Osteocyte (in vitro differentiated cells): ENCODE measurements at regions not wholly inside any gene's neighbourhood (a gene's known extent, or its start where the extent isn't known, plus 50 kb on each side); places are given as distances from the start of the nearest gene placed in this dataset.

Source experiments
- DNase-seq: peaks from one replicate; pipeline ENCODE4 v3.0.0; 2021; ENCODE audit warnings: mixed read lengths; ENCODE audit not compliant: unreplicated experiment; ENCODE audit errors: extremely low spot score
- H3K27ac Mint-ChIP-seq: one replicate; pipeline ENCODE4 v1.8.0; 2021; ENCODE audit warnings: mild to moderate bottlenecking, mixed read lengths; ENCODE audit not compliant: unreplicated experiment
- H3K27me3 Mint-ChIP-seq: one replicate; pipeline ENCODE4 v1.8.0; 2021; ENCODE audit warnings: mixed read lengths; ENCODE audit not compliant: unreplicated experiment
- H3K36me3 Mint-ChIP-seq: one replicate; pipeline ENCODE4 v1.8.0; 2021; ENCODE audit warnings: mixed read lengths; ENCODE audit not compliant: unreplicated experiment
- H3K4me1 Mint-ChIP-seq: one replicate; pipeline ENCODE4 v1.8.0; 2021; ENCODE audit warnings: mixed read lengths; ENCODE audit not compliant: unreplicated experiment
- H3K4me3 Mint-ChIP-seq: one replicate; pipeline ENCODE4 v1.8.0; 2021; ENCODE audit warnings: mild to moderate bottlenecking, moderate library complexity, mixed read lengths; ENCODE audit not compliant: unreplicated experiment
- H3K9me3 Mint-ChIP-seq: one replicate; pipeline ENCODE4 v1.8.0; 2021; ENCODE audit warnings: mixed read lengths; ENCODE audit not compliant: unreplicated experiment
- TF ChIP-seq, protein P1 (sequence below): fragments of 200-600 bp; sonication (generic); IDR thresholded peaks from 2 replicates; pipeline ENCODE4 v1.5.0; 2021; ENCODE audit warnings: antibody characterized with exemption, mild to moderate bottlenecking, moderate library complexity

DNA sequence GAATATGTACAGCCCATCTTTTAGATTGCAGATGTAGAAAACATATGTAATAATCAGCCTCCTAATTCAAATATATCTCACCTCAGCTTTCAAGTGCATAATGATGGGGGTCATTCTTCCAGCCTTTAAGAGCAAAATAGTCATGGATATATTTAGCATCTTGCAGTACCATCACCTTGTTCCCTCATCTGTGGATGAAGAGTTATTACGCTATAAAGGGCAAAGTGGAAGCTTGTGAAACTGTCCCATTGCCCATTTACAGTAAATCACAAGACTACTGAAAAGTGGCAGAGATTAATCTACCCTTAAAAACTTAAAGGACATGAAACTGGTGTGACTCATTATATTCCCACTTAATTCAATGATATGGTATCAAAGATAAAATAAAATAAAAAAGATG is 979.7 kb upstream of the HS3ST1 start:
- Mint-ChIP-seq H3K27me3 (no peaks in the 10 kb centered on the region), H3K36me3 (no peaks in the 10 kb centered on the region), H3K9me3 (peaks cover 24% of the 10 kb centered on the region), H3K27ac (no peak overlapping the region), H3K4me3 (no peak overlapping the region), H3K4me1 (no peaks in the 10 kb centered on the region)
- no peak for DNase-seq
- TF ChIP-seq, protein P1, sequence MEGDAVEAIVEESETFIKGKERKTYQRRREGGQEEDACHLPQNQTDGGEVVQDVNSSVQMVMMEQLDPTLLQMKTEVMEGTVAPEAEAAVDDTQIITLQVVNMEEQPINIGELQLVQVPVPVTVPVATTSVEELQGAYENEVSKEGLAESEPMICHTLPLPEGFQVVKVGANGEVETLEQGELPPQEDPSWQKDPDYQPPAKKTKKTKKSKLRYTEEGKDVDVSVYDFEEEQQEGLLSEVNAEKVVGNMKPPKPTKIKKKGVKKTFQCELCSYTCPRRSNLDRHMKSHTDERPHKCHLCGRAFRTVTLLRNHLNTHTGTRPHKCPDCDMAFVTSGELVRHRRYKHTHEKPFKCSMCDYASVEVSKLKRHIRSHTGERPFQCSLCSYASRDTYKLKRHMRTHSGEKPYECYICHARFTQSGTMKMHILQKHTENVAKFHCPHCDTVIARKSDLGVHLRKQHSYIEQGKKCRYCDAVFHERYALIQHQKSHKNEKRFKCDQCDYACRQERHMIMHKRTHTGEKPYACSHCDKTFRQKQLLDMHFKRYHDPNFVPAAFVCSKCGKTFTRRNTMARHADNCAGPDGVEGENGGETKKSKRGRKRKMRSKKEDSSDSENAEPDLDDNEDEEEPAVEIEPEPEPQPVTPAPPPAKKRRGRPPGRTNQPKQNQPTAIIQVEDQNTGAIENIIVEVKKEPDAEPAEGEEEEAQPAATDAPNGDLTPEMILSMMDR = no peak

DNA sequence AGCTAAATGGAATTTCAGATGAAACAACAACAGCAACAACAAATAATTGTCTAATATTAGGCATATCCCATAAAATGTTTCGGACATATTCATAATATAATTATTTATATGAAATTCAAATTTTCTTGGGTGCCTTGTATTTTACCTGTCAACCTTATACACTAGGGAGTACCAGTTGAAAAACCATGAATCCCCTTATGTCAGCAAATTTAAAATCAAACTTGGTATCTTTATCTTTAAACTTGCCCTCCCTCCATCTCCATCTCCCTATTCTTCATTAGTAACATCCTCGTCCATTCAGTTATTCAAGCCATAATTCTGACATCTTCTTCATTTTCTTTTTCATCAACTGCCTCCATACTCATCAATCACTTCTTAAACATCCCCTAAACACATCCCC is 974.5 kb upstream of the HS3ST1 start:
- no peaks in the 10 kb centered on the region for H3K27me3 Mint-ChIP-seq
- TF ChIP-seq, protein P1 = no peak
- no peaks in the 10 kb centered on the region for H3K4me1 Mint-ChIP-seq
- H3K36me3 Mint-ChIP-seq = no peaks in the 10 kb centered on the region
- DNase-seq = no peak
- no peak overlapping the region for H3K4me3 Mint-ChIP-seq
- H3K9me3 Mint-ChIP-seq = peaks cover 26% of the 10 kb centered on the region
- no peak overlapping the region for H3K27ac Mint-ChIP-seq

DNA sequence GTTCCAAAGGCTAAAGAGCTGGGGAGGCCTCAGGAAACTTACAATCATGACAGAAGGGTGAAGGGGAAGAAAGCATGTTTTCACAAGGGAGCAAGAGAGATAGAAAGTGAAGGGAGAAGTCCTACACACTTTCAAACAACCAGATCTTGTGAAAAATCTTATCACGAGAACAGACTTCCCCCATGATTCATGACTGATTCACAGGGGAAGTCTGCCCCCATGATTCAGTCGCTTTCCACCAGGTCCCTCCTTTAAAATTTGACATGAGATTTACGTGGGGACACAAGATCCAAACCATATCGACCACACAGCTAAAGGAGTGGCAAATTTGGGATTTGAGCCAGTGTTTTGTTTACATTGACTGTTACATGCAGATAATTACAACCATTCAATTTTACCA is 971.1 kb upstream of the HS3ST1 start:
- H3K36me3 Mint-ChIP-seq = no peaks in the 10 kb centered on the region
- no peak overlapping the region for H3K27ac Mint-ChIP-seq
- no peaks in the 10 kb centered on the region for H3K4me1 Mint-ChIP-seq
- no peak overlapping the region for H3K4me3 Mint-ChIP-seq
- TF ChIP-seq, protein P1 = no peak
- no peaks in the 10 kb centered on the region for H3K27me3 Mint-ChIP-seq
- DNase-seq = no peak
- H3K9me3 Mint-ChIP-seq = peaks cover 24% of the 10 kb centered on the region

DNA sequence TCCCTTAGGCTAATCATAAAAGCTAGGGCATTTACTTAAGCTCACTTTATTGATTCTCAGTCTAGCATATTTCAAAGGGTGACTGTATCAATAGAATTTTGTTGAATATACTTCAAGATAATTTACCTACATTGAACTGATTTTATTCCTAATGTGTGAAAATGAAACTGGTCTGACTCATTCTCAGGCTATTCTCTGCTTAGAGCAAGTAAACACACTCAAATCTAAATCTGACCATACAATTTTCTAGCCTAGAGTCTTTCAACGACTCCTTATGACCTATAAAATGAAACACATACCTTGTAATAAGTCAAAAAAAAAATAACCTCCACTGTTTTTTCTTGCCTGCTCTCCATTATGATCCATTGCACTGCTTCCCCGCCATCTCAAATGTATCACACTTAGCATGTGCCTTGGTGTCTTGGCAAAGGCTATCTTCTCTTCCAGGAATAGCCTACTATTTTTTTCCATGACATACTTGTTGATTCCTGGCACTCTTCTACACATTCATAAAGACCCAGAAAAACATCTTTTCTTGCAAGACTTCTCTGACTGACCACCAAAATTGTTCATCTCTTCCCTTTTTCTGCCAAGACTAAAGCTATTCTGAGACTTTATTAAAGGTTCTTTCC is 965.1 kb upstream of the HS3ST1 start:
- DNase-seq = no peak
- H3K27me3 Mint-ChIP-seq = no peaks in the 10 kb centered on the region
- TF ChIP-seq, protein P1 = no peak
- H3K36me3 Mint-ChIP-seq = no peaks in the 10 kb centered on the region
- no peak overlapping the region for H3K27ac Mint-ChIP-seq
- H3K4me1 Mint-ChIP-seq = no peaks in the 10 kb centered on the region
- H3K9me3 Mint-ChIP-seq = peaks cover 21% of the 10 kb centered on the region
- H3K4me3 Mint-ChIP-seq = no peak overlapping the region

DNA sequence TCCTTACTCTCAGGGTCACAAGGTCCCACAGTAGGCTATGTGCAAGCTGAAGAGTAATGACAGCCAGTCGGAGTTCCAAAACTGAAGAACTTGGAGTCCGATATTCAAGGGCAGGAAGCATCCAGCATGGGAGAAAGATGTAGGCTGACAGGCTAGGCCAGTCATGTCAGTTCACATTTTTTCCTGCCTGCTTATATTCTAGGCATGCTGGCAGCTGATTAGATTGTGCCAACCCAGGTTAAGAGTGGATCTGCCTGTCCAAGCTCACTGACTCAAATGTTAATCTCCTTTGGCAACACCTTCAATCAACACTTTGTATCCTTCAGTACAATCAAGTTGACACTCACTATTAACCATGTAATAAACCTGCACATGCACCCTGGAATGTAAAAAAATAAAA is 960.9 kb upstream of the HS3ST1 start:
- Mint-ChIP-seq H3K27ac (no peak overlapping the region), H3K4me3 (no peak overlapping the region), H3K9me3 (peaks cover 16% of the 10 kb centered on the region), H3K27me3 (no peaks in the 10 kb centered on the region), H3K36me3 (no peaks in the 10 kb centered on the region), H3K4me1 (no peaks in the 10 kb centered on the region)
- DNase-seq = no peak
- TF ChIP-seq, protein P1 = no peak
